ENCODE measurements at regions not wholly inside any gene's neighbourhood (a gene's known extent, or its start where the extent isn't known, plus 50 kb on each side); places are given as distances from the start of the nearest gene placed in this dataset.

GRCh38 chr10:118459642-118460193 is 117.6 kb upstream of the FAM204A start:
- Histone ChIP-seq H3K36me3 (ENCODE audit: control insufficient read depth, insufficient read depth, low read length) (no peaks in the 10 kb centered on the region), H3K4me1 (replicated peaks in 1 of 2; ENCODE audit: control insufficient read depth in 2 of 2, insufficient read depth in 2 of 2, low read length in 2 of 2) (peaks cover 0 to 2% of the 10 kb centered on the region in 2 experiments; a peak in 1 of 5 replicates), H3K9me1 (ENCODE audit: control insufficient read depth, insufficient read depth, low read length) (no peaks in the 10 kb centered on the region), H3K27ac (ENCODE audit: extremely low read depth, low read depth, low read length) (no peak overlapping the region), H3K9me3 (replicated peaks; ENCODE audit: control insufficient read depth, insufficient read depth, low read depth, low read length) (no peaks in the 10 kb centered on the region), H4K20me1 (replicated peaks; ENCODE audit: control insufficient read depth, insufficient read depth, low read length) (no peaks in the 10 kb centered on the region), H3K4me2 (ENCODE audit: insufficient read depth, low read length) (peak overlapping the region; percentile 28; the same call in 1 of the 2 replicates), H3K4me3 (no peak overlapping the region), H2AFZ (ENCODE audit: low read depth, low read length) (peak overlapping the region; percentile 82), H3K27me3 (ENCODE audit: control insufficient read depth in 2 of 2, insufficient read depth in 2 of 2, low read length in 2 of 2) (no peaks in the 10 kb centered on the region), H3K79me2 (ENCODE audit: control insufficient read depth, insufficient read depth, low read length) (no peaks in the 10 kb centered on the region), H3K9ac (ENCODE audit: insufficient read depth in 1 of 2, low read depth in 2 of 2, low read length in 2 of 2) (no peak overlapping the region)
- ATAC-seq (peak; percentile 95), FAIRE-seq (peak; percentile 89), DNase-seq (ENCODE audit: extremely low read depth in 1 of 4, low spot score in 3 of 4) (peak; percentile 60 to 71 (median 64))
- WGBS (ENCODE audit: insufficient coverage, low coverage, missing lambda C conversion rate) = 2% methylated on average over 10 of the region's 10 CpGs
- intact Hi-C loops (cut with micrococcal nuclease) = loop anchor here (1.0 kb wide), 1 partner anchor 85 kb away; no protein-coding TSS in a partner anchor
- in situ Hi-C loops (cut with MboI) = no loop called here
- CTCF ChIA-PET (ENCODE audit: low intra/inter-chr PET ratio) = interaction anchor here (0.7 kb wide), 1 partner anchor 922 kb away, joined by 3 read pairs; no protein-coding TSS in a partner anchor
- no TSS peak for BruUV-seq (replicated peaks)
- POLR2A ChIA-PET = interaction anchor here (1.0 kb wide), 1 partner anchor 9 kb away, joined by 3 read pairs; no protein-coding TSS in a partner anchor
- TF ChIP-seq E2F1 (CRISPR knock-in tag; IDR thresholded peaks at IDR 0.05) = no peak
- TF ChIP-seq, protein P1, sequence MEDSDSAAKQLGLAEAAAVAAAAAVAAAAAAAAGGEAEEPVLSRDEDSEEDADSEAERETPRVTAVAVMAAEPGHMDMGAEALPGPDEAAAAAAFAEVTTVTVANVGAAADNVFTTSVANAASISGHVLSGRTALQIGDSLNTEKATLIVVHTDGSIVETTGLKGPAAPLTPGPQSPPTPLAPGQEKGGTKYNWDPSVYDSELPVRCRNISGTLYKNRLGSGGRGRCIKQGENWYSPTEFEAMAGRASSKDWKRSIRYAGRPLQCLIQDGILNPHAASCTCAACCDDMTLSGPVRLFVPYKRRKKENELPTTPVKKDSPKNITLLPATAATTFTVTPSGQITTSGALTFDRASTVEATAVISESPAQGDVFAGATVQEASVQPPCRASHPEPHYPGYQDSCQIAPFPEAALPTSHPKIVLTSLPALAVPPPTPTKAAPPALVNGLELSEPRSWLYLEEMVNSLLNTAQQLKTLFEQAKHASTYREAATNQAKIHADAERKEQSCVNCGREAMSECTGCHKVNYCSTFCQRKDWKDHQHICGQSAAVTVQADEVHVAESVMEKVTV (CRISPR knock-in tag; IDR thresholded peaks at IDR 0.05) = peak; percentile 40; the same call in 1 of the 2 replicates
- peak; percentile 63; the same call in 1 of the 2 replicates for TF ChIP-seq REST (IDR thresholded peaks at IDR 0.05; ENCODE audit: borderline replicate concordance)
- no peak for TF ChIP-seq REST (CRISPR knock-in tag; IDR thresholded peaks at IDR 0.05; ENCODE audit: low read depth)
- peak; percentile 36; the same call in 1 of the 2 replicates for TF ChIP-seq SMC3 (conservative IDR thresholded peaks at IDR 0.05; ENCODE audit: insufficient read depth, low read depth, low read length)
- no peak for TF ChIP-seq ZNF12 (CRISPR knock-in tag; IDR thresholded peaks at IDR 0.05)
- no peak for TF ChIP-seq XRCC3 (IDR thresholded peaks at IDR 0.05)
- peak; percentile 40; the same call in 1 of the 2 replicates for TF ChIP-seq BHLHE40 (IDR thresholded peaks at IDR 0.05; ENCODE audit: low read length)

Data from K562 (cell line).